ENCODE measurements at regions not wholly inside any gene's neighbourhood (a gene's known extent, or its start where the extent isn't known, plus 50 kb on each side); places are given as distances from the start of the nearest gene placed in this dataset.

DNA sequence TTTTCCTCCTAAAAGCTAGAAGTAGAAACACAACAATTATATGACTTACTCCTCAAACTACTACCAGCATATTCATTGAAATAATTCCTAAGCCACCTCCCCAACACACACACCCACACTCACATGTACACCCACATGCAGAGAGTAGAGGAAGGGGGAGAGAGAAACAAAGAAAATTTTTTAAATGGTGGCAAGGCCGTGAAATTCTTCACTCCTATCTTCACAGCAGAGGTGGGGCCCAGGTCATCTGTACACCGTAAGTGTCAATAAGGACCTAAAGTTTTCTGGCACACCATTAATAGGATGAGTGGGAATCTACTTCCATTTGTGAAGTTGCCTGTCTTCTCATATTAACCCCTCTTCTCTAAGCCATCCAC lies 73.9 kb upstream of the EGLN3 start:
- H3K27ac Mint-ChIP-seq, result no peak overlapping the region
- no peak overlapping the region for H3K4me3 Mint-ChIP-seq
- no peaks in the 10 kb centered on the region for H3K9me3 Mint-ChIP-seq
- no peaks in the 10 kb centered on the region for H3K27me3 Mint-ChIP-seq
- H3K36me3 Mint-ChIP-seq (ENCODE audit: low read depth), result no peaks in the 10 kb centered on the region
- no peaks in the 10 kb centered on the region for H3K4me1 Mint-ChIP-seq (ENCODE audit: low read depth)

DNA sequence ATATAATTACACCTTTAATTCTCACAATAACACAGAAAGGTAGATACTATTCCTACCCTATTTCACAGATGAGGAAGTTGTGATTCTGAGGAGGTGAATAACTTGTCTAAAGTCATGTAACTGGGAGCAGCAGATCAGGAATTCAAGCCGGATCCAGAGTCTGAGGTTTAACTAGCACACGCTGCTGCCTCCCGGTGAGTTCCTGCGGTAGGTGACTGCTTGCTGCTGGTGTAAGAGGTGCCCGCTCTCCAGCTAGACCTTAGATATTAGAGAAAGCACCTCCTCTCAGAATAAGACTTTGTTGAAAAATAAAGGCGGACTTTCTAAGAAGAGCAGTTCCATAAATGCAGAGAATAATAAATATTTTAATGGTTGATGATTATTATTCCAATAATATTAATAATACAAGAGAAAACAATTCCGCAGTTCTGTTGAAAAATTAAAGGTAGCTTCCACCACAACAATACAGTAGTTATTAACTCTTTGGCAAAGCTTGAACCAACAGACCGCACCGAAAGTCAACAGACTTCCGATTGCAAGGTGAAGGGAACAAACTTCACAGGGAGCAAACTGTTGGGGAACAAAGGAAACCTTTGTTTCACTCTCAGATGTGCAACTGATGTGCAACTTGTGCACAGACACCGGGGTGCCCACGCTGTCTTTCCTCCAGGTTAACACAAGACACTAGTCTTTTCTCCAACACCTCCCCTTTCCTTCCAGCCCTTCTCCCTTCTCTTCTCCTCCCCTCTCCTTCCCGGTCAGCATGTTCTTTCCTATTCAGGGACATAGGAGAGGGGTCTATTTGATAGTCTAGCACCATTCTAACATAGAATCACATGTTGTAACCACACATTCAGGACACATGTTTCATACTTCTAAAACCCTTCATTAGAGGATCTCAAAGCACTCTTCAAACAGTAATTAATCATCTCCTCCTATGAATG lies 73.2 kb upstream of the EGLN3 start:
- peaks cover under 1% of the 10 kb centered on the region for H3K4me1 Mint-ChIP-seq (ENCODE audit: low read depth)
- no peaks in the 10 kb centered on the region for H3K9me3 Mint-ChIP-seq
- H3K36me3 Mint-ChIP-seq (ENCODE audit: low read depth), result no peaks in the 10 kb centered on the region
- H3K4me3 Mint-ChIP-seq, result no peak overlapping the region
- H3K27me3 Mint-ChIP-seq, result no peaks in the 10 kb centered on the region
- no peak overlapping the region for H3K27ac Mint-ChIP-seq

DNA sequence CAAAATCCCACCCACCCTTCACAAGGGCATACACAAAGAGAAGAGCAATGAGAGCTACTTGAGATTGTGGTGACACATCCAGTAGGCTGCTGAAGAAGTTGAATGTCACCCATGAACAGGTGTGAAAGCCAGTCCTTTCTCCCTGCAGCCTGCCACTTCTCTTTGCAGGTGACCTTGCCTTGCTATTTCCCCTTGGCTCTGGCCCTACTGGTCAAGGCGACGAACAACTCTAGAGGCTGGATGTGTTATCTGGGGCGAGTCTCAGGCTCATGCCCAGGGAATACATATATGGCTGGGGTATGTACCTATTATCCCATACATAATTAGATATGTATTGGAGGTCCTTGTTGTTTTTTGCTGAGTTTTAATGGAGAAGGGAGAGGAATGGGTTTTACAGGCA lies 70.2 kb upstream of the EGLN3 start:
- no peak overlapping the region for H3K27ac Mint-ChIP-seq
- no peaks in the 10 kb centered on the region for H3K36me3 Mint-ChIP-seq (ENCODE audit: low read depth)
- no peak overlapping the region for H3K4me3 Mint-ChIP-seq
- no peaks in the 10 kb centered on the region for H3K9me3 Mint-ChIP-seq
- H3K4me1 Mint-ChIP-seq (ENCODE audit: low read depth), result peaks cover 20% of the 10 kb centered on the region
- no peaks in the 10 kb centered on the region for H3K27me3 Mint-ChIP-seq

DNA sequence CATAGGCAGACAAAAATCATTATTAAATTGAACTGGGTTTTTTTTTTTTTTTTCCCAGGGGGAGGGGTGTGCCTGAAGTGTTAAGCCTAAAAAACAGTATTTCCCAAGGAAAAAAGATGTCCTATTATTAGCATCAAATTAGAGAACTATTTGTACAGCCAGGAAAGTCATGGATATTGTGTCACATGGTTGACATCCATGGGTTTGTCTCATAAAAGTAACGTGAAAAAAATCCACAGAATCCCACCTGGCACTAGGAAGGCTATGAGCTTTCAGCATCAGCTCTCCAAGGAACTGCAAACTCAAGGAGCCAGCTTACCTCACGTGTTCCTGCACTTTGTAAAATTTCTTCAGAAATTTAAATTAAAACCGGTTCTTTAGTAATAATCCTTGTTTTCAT lies 69.1 kb upstream of the EGLN3 start:
- Mint-ChIP-seq H3K4me3 (no peak overlapping the region), H3K4me1 (ENCODE audit: low read depth) (peaks cover 21% of the 10 kb centered on the region), H3K27ac (no peak overlapping the region), H3K27me3 (no peaks in the 10 kb centered on the region), H3K9me3 (no peaks in the 10 kb centered on the region), H3K36me3 (ENCODE audit: low read depth) (no peaks in the 10 kb centered on the region)

DNA sequence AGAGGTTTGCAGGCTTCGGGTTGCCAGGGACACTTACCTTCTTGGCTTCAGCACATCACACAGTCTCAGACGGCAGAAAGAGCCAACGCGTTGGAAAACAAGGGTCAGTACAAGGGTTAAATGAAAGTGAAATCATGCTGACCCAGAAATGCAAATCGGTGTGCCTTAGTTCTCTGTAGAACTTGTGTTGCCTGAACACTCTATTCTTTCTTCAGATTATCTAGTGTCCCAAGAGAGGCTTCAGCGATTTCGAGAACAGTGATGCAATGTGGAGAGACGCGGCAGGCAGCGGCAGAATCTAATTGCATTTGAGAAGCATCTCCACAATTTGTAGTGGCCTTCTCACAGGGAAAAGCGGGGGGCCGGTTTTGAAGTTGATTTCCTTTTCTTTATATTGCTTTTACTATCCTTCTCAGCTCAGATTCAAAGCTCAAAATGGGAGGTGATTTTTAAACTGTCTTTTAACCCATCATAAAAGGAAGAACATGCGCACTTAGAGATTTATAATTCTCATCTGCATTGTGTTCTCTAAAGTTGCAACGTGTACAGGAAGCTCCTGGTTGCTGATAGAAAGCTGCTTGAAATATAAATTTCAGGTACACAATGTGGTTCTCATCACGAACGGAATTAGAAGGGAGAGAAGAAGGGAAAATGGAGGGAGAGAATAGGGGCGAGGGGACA lies 67.8 kb upstream of the EGLN3 start:
- peaks cover 29% of the 10 kb centered on the region for H3K4me1 Mint-ChIP-seq (ENCODE audit: low read depth)
- peak overlapping the region; percentile 78 for H3K4me3 Mint-ChIP-seq
- peak overlapping the region; percentile 79 for H3K27ac Mint-ChIP-seq
- H3K27me3 Mint-ChIP-seq, result no peaks in the 10 kb centered on the region
- no peaks in the 10 kb centered on the region for H3K36me3 Mint-ChIP-seq (ENCODE audit: low read depth)
- no peaks in the 10 kb centered on the region for H3K9me3 Mint-ChIP-seq

DNA sequence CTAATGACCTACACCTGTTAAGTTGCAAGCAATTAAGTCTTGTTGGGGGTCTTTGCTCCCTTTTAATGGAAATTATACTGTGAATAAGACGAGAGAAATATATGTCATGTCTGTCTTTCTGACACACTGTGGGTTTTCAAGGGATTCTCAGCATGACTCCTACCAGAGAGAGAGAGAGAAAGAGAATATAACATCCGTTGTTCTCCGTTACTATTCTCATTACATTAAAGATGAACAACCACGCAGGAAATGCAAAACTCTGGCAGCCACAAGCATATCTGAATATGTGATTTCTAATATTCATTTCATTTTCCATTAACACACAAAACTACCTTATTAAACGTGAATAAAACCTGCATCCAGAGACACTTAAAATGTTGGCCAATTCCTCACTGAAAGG lies 67.3 kb upstream of the EGLN3 start:
- Mint-ChIP-seq H3K27me3 (no peaks in the 10 kb centered on the region), H3K36me3 (ENCODE audit: low read depth) (no peaks in the 10 kb centered on the region), H3K27ac (peak overlapping the region; percentile 79), H3K9me3 (no peaks in the 10 kb centered on the region), H3K4me1 (ENCODE audit: low read depth) (peaks cover 35% of the 10 kb centered on the region), H3K4me3 (peak overlapping the region; percentile 78)

DNA sequence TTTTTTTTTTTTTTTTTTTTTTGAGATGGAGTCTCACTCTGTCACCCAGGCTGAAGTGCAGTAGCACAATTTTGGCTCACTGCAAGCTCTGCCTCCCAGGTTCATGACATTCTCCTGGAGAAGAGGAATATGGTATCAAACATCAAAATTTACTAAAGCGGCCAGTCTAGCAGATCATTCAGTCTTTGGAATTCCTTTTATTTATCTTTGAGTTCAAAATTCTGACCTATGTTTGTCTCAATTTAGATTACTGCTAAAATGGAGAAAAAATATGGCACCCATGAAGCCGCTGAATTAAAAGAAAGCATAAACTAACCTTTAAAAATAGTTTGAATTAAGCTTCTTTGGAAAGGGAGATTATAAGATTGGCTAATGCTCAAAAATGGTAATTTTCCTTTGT lies 64.5 kb upstream of the EGLN3 start:
- H3K27ac Mint-ChIP-seq, result no peak overlapping the region
- peaks cover 42% of the 10 kb centered on the region for H3K4me1 Mint-ChIP-seq (ENCODE audit: low read depth)
- no peaks in the 10 kb centered on the region for H3K27me3 Mint-ChIP-seq
- no peaks in the 10 kb centered on the region for H3K9me3 Mint-ChIP-seq
- no peaks in the 10 kb centered on the region for H3K36me3 Mint-ChIP-seq (ENCODE audit: low read depth)
- H3K4me3 Mint-ChIP-seq, result no peak overlapping the region

DNA sequence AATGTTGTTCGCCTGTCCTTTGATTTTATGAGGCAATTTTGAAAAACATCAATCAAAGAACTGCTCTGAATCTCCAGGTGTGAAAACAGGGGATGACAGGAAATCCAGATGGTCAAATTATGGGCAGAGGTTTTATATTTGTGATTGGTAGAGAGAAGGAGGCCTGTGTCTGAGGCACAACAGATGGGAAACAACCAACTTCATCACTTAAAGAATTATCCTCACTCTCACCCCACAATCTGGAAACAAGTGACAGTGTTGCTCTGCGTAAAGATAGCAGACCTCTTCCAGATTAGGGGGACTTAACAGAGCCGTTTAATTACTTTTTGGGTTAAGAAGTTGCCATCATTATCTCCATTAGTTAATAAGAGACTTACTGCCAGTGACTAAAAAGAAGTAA lies 64.1 kb upstream of the EGLN3 start:
- no peaks in the 10 kb centered on the region for H3K36me3 Mint-ChIP-seq (ENCODE audit: low read depth)
- H3K4me3 Mint-ChIP-seq, result no peak overlapping the region
- peaks cover 42% of the 10 kb centered on the region for H3K4me1 Mint-ChIP-seq (ENCODE audit: low read depth)
- H3K27me3 Mint-ChIP-seq, result no peaks in the 10 kb centered on the region
- peak overlapping the region; percentile 12 for H3K27ac Mint-ChIP-seq
- H3K9me3 Mint-ChIP-seq, result no peaks in the 10 kb centered on the region

DNA sequence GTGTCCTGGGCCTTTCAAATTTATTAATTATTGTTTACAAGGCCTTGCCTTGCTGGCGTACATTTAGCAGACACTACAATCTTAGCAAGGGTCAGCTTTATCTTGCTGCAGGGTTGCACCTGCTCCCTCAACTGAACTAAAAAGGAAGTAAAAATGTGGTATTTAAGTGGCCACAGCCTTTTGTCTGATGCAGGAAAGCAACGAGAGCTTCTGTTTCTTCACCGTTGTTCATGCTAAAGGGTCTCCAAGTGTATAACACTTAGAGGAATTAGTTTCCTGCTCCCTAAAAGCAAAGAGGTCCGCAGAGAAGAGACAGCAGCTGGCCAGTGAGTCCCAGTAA lies 62.8 kb upstream of the EGLN3 start:
- H3K27me3 Mint-ChIP-seq, result no peaks in the 10 kb centered on the region
- peak overlapping the region; percentile 35 for H3K4me3 Mint-ChIP-seq
- H3K4me1 Mint-ChIP-seq (ENCODE audit: low read depth), result peaks cover 37% of the 10 kb centered on the region
- H3K9me3 Mint-ChIP-seq, result no peaks in the 10 kb centered on the region
- H3K27ac Mint-ChIP-seq, result peak overlapping the region; percentile 82
- H3K36me3 Mint-ChIP-seq (ENCODE audit: low read depth), result no peaks in the 10 kb centered on the region

DNA sequence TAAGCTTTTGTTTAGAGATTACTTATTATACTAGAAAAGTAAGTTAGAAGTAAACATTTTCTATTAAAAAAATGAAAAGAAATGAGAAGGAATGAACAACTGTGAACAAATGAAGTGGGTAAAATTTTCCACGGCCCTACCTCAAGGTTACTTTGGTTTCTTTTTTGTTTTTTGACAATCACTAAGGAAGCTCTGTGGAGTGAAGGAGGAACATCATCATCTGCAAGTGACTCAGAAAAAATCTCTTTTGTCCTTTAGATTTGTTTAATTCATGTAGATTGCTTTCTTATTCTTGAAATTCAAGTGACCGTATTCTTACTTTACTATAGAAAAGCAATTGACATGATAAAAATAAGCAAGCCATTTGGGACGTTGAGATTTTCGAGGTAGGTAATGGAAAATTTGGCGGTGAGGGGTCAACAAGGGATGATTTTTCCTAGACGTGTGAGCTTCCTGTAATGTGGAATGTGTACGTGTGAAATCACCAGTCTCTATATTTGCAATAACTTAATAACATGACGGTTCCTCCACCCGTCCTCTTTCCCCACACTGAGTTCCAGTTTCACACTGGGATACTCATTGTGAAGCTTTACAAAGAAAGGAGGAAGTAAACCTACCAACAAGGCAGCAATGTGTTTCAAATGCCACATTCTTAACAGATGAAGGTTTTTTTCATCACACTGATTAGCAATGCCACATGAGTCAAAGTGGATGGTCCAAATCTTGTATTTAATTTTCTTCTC lies 62.3 kb upstream of the EGLN3 start:
- Mint-ChIP-seq H3K36me3 (ENCODE audit: low read depth) (no peaks in the 10 kb centered on the region), H3K9me3 (no peaks in the 10 kb centered on the region), H3K4me1 (ENCODE audit: low read depth) (peaks cover 32% of the 10 kb centered on the region), H3K27me3 (no peaks in the 10 kb centered on the region), H3K4me3 (peak overlapping the region; percentile 35), H3K27ac (peak overlapping the region; percentile 82)

DNA sequence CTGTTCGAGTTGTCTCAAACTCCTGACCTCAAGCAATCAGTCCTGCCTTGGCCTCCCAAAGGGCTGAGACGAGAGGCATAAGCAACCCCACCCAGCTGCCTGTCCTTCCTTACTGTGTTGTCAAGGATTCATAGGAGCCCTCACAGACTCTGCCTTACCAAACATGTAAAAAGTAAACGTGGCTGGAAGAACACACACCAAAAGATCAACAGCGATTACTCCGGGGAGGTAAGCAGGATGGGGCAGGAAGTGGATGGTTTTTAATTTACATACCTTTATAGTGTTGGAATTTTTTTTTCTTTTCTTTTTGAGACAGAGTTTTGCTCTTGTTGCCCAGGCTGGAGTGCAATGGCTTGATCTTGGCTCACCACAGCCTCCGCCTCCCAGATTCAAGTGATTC lies 61.5 kb upstream of the EGLN3 start:
- peak overlapping the region; percentile 14 for H3K27ac Mint-ChIP-seq

DNA sequence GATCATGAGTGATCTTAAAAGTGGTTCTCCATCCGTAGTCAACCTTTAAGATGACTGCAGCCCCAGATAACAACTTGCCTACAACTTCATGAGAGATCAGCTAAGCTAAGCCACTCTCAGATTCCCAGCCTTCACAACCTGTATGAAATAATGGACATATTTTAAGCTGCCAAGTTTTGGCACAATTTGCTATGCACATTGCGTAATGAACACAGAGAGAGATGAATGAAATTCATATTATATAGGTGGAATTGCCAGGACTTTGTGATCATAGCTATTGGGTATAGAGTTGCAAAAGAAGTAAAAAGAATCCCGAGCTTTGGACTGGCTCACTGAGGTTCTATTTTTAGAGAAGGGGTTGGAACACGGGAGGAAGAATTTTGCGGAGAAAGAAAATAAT lies 59.1 kb upstream of the EGLN3 start:
- Mint-ChIP-seq H3K4me3 (no peak overlapping the region), H3K36me3 (ENCODE audit: low read depth) (no peaks in the 10 kb centered on the region), H3K27me3 (no peaks in the 10 kb centered on the region), H3K4me1 (ENCODE audit: low read depth) (peaks cover 21% of the 10 kb centered on the region), H3K9me3 (no peaks in the 10 kb centered on the region), H3K27ac (no peak overlapping the region)

More for the DNA sequence above, 61.5 kb upstream of the EGLN3 start:
- H3K9me3 Mint-ChIP-seq, result no peaks in the 10 kb centered on the region
- H3K36me3 Mint-ChIP-seq (ENCODE audit: low read depth), result no peaks in the 10 kb centered on the region
- peaks cover 29% of the 10 kb centered on the region for H3K4me1 Mint-ChIP-seq (ENCODE audit: low read depth)
- H3K27me3 Mint-ChIP-seq, result no peaks in the 10 kb centered on the region
- no peak overlapping the region for H3K4me3 Mint-ChIP-seq

DNA sequence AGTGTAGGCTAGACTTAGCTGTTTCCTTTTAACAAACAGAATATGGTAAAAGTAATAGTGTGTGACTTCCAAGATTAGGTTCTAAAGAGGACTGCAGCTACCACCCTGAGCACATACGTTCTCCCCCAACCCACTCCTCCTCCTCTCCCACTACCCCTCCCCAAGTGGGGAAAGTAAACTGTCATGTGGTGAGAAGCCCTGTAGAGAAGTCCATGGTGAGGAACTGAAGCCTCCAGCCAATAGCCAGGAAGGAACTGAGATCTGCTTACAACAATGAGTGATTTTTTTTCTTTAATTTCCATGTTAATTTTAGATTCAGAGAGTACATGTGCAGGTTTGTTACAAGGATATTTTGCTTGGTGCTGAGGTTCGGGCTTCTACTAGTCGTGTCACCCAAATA lies 57.0 kb upstream of the EGLN3 start:
- no peaks in the 10 kb centered on the region for H3K9me3 Mint-ChIP-seq

DNA sequence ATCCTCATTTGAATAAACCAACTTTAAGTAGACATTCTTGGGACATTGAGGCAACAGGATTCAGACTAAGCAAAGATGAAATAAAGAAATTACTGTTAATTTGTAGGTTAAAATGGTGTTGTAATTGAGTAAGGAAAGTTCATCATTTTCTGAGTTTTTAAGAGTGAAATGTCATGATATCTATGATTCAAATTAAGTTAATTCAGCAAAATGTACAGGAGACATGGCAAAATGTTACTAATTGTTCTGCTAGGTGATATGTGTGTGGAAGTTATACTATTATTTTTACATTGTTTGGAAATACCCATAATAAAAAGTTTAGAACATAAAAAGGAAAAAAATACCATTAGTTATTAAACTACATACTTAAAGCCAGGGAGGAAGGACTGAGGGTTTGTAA lies 55.0 kb upstream of the EGLN3 start:
- no peaks in the 10 kb centered on the region for H3K9me3 Mint-ChIP-seq
- H3K27ac Mint-ChIP-seq, result no peak overlapping the region
- H3K36me3 Mint-ChIP-seq (ENCODE audit: low read depth), result no peaks in the 10 kb centered on the region
- no peaks in the 10 kb centered on the region for H3K4me1 Mint-ChIP-seq (ENCODE audit: low read depth)
- H3K4me3 Mint-ChIP-seq, result no peak overlapping the region
- H3K27me3 Mint-ChIP-seq, result no peaks in the 10 kb centered on the region

More for the DNA sequence above, 57.0 kb upstream of the EGLN3 start:
- H3K4me3 Mint-ChIP-seq, result no peak overlapping the region
- H3K27ac Mint-ChIP-seq, result no peak overlapping the region
- no peaks in the 10 kb centered on the region for H3K36me3 Mint-ChIP-seq (ENCODE audit: low read depth)
- peaks cover 4% of the 10 kb centered on the region for H3K4me1 Mint-ChIP-seq (ENCODE audit: low read depth)
- H3K27me3 Mint-ChIP-seq, result no peaks in the 10 kb centered on the region

DNA sequence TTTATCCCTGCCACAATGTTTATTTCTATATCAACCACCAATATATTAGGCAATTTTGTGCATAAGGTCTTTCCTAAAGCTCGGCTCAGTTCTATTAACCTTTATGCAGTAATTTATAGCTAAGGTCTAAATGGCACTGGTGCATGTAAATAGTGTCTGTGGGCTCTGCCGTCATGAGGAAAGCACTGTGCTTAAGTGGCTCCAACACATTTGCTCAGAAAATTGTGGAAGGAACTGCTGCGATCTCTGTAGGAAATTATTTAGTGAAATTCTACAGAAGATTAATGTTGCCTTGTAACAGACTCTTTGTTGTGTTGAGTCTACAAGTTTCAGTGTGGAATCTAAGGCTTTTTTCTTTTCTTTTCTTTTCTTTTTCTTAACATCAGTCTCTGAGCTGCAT lies 54.0 kb upstream of the EGLN3 start:
- Mint-ChIP-seq H3K4me1 (ENCODE audit: low read depth) (no peaks in the 10 kb centered on the region), H3K9me3 (no peaks in the 10 kb centered on the region), H3K27ac (no peak overlapping the region), H3K36me3 (ENCODE audit: low read depth) (no peaks in the 10 kb centered on the region), H3K27me3 (no peaks in the 10 kb centered on the region), H3K4me3 (no peak overlapping the region)

Data from stimulated activated naive CD8-positive, alpha-beta T cell treated with anti-CD3 and anti-CD28 coated beads, Interleukin-15, Interleukin-2, amounts not matched to agents 100 ng/mL and 50 ng/mL, for 24 hours (primary cell).